SU-DHL-6 (cell line): ENCODE measurements at regions not wholly inside any gene's neighbourhood (a gene's known extent, or its start where the extent isn't known, plus 50 kb on each side); places are given as distances from the start of the nearest gene placed in this dataset.
"Not testable (repeated sequence)": the region's sequence is repeated elsewhere in the genome, so short reads cannot be mapped to it uniquely, and the experiment has no call there.

Experiments used
- H2AFZ ChIP-seq: fragments of 200-600 bp; sonication (generic); 2 replicates; pipeline ENCODE4 v1.6.1; 2014; ENCODE audit warnings: low read depth, mild to moderate bottlenecking, moderate library complexity, mixed read lengths, antibody characterized with exemption, low read length; ENCODE audit not compliant: severe bottlenecking
- H3F3A ChIP-seq: fragments of 200-600 bp; shearing (Covaris generic); 2 replicates; pipeline ENCODE4 v1.6.0; 2016; ENCODE audit warnings: antibody characterized with exemption, mild to moderate bottlenecking; ENCODE audit not compliant: insufficient read depth
- H3K27ac ChIP-seq: fragments of 200-600 bp; sonication (generic); 2 replicates; pipeline ENCODE4 v1.5.1; 2016; ENCODE audit warnings: low read depth, mild to moderate bottlenecking, low read length, moderate library complexity, mixed read lengths
- H3K27me3 ChIP-seq: fragments of 200-600 bp; sonication (generic), shearing (Covaris generic); 2 replicates; pipeline ENCODE4 v1.6.0; 2014; ENCODE audit warnings: mild to moderate bottlenecking, low read length
- H3K36me3 ChIP-seq: fragments of 200-600 bp; sonication (generic); 2 replicates; pipeline ENCODE4 v1.6.1; 2014; ENCODE audit warnings: mild to moderate bottlenecking, low read length, mixed read lengths
- H3K4me2 ChIP-seq: fragments of 300-600, 200-600 bp; shearing (Covaris generic), sonication (generic); 2 replicates; pipeline ENCODE4 v1.6.0; 2014; ENCODE audit warnings: low read length, low read depth, mild to moderate bottlenecking; ENCODE audit not compliant: poor library complexity, severe bottlenecking
- H3K4me3 ChIP-seq: fragments of 200-600 bp; sonication (generic); 2 replicates; pipeline ENCODE4 v1.5.1; 2014; ENCODE audit warnings: antibody characterized with exemption, low read length, mild to moderate bottlenecking, mixed read lengths; ENCODE audit not compliant: insufficient read depth, poor library complexity, severe bottlenecking
- H3K79me2 ChIP-seq: fragments of 200-600 bp; sonication (generic); 2 replicates; pipeline ENCODE4 v1.6.1; 2014; ENCODE audit warnings: mild to moderate bottlenecking, low read length, moderate library complexity; ENCODE audit not compliant: insufficient read depth
- H3K9ac ChIP-seq: fragments of 200-600 bp; sonication (generic); 2 replicates; pipeline ENCODE4 v1.7.0; 2014; ENCODE audit warnings: mild to moderate bottlenecking, low read length
- H3K9me2 ChIP-seq: fragments of 200-600 bp; sonication (generic); replicated peaks from 2 replicates; pipeline ENCODE4 v1.6.1; 2014; ENCODE audit warnings: low read length; ENCODE audit not compliant: insufficient read depth
- H3K9me3 ChIP-seq: fragments of 200-600 bp; sonication (generic); 2 replicates; pipeline ENCODE4 v1.6.1; 2014; ENCODE audit warnings: low read length, mixed read lengths; ENCODE audit not compliant: insufficient read depth
- H4K20me1 ChIP-seq: fragments of 200-600 bp; sonication (generic); 2 replicates; pipeline ENCODE4 v1.6.1; 2014; ENCODE audit warnings: low read depth, mild to moderate bottlenecking, antibody characterized with exemption, low read length, moderate library complexity, mixed read lengths
- EZH2phosphoT487 ChIP-seq: fragments of 200-600 bp; sonication (generic), shearing (Covaris generic); conservative IDR thresholded peaks from 2 replicates; pipeline ENCODE4 v1.6.1; 2018; ENCODE audit warnings: mild to moderate bottlenecking, antibody characterized with exemption, low read length, moderate library complexity, mixed read lengths
- TF ChIP-seq, protein P1 (sequence below): fragments of 200-600 bp; sonication (generic); IDR thresholded peaks from one replicate; pipeline ENCODE4 v1.5.1; 2017; ENCODE audit warnings: antibody characterized with exemption, mild to moderate bottlenecking, low read length, moderate library complexity; ENCODE audit not compliant: insufficient read depth, poor library complexity, severe bottlenecking

- no peaks in the 10 kb centered on the region for H3K9me2 ChIP-seq
- TF ChIP-seq, protein P1, sequence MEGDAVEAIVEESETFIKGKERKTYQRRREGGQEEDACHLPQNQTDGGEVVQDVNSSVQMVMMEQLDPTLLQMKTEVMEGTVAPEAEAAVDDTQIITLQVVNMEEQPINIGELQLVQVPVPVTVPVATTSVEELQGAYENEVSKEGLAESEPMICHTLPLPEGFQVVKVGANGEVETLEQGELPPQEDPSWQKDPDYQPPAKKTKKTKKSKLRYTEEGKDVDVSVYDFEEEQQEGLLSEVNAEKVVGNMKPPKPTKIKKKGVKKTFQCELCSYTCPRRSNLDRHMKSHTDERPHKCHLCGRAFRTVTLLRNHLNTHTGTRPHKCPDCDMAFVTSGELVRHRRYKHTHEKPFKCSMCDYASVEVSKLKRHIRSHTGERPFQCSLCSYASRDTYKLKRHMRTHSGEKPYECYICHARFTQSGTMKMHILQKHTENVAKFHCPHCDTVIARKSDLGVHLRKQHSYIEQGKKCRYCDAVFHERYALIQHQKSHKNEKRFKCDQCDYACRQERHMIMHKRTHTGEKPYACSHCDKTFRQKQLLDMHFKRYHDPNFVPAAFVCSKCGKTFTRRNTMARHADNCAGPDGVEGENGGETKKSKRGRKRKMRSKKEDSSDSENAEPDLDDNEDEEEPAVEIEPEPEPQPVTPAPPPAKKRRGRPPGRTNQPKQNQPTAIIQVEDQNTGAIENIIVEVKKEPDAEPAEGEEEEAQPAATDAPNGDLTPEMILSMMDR: no peak
- TF ChIP-seq EZH2phosphoT487: no peak
- H3K27me3 ChIP-seq: no peaks in the 10 kb centered on the region
- H3K27ac ChIP-seq: no peak overlapping the region
- H3F3A ChIP-seq: no peaks in the 10 kb centered on the region
- H3K4me2 ChIP-seq: no peak overlapping the region
- no peak overlapping the region for H2AFZ ChIP-seq
- H3K9ac ChIP-seq: no peak overlapping the region
- H4K20me1 ChIP-seq: no peaks in the 10 kb centered on the region
- H3K4me3 ChIP-seq: no peak overlapping the region
- no peaks in the 10 kb centered on the region for H3K36me3 ChIP-seq
- no peaks in the 10 kb centered on the region for H3K9me3 ChIP-seq
- H3K79me2 ChIP-seq: no peaks in the 10 kb centered on the region
These were observed 63.8 kb upstream of the EEF1E1 start for GRCh38 chr6:8166156-8166555.

DNA sequence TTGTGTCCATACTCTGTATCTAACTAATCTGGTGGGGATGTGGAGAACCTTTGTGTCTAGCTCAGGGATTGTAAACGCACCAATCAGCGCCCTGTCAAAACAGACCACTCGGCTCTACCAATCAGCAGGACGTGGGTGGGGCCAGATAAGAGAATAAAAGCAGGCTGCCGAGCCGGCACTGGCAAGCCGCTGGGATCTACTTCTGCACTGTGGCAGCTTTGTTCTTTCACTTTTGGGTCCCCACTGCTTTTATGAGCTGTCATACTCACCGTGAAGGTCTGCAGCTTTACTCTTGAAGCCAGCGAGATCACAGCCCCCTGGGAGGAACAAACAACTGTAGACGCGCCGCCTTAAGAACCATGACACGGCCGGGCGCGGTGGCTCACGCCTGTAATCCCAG is 62.7 kb upstream of the EEF1E1 start:
- H3K27ac ChIP-seq, H3K79me2 ChIP-seq, H4K20me1 ChIP-seq, H3K36me3 ChIP-seq, H2AFZ ChIP-seq, H3K9me2 ChIP-seq, H3K9ac ChIP-seq, H3K9me3 ChIP-seq, H3K4me2 ChIP-seq, H3K27me3 ChIP-seq, H3K4me3 ChIP-seq, H3F3A ChIP-seq: not testable (repeated sequence)

GRCh38 chr6:8164281-8164680 is 61.9 kb upstream of the EEF1E1 start:
- not testable (repeated sequence) for H3K9me3 ChIP-seq, H3K4me3 ChIP-seq, H3K9me2 ChIP-seq, H3K79me2 ChIP-seq, H2AFZ ChIP-seq, H3K36me3 ChIP-seq, H3K27me3 ChIP-seq, H3F3A ChIP-seq, H3K4me2 ChIP-seq, H4K20me1 ChIP-seq, H3K27ac ChIP-seq, H3K9ac ChIP-seq

- Histone ChIP-seq H3K79me2 (no peaks in the 10 kb centered on the region), H3K4me2 (no peak overlapping the region), H2AFZ (no peak overlapping the region), H3K9ac (no peak overlapping the region), H3K9me3 (no peaks in the 10 kb centered on the region), H3K9me2 (no peaks in the 10 kb centered on the region), H3K27ac (no peak overlapping the region), H3K27me3 (no peaks in the 10 kb centered on the region; the same call in 1 of the 2 replicates), H3K4me3 (no peak overlapping the region), H4K20me1 (no peaks in the 10 kb centered on the region), H3F3A (no peaks in the 10 kb centered on the region), H3K36me3 (no peaks in the 10 kb centered on the region)
- no peak for TF ChIP-seq EZH2phosphoT487
- TF ChIP-seq, protein P1: no peak
These were observed 57.6 kb upstream of the EEF1E1 start for GRCh38 chr6:8159966-8160365.
